Smooth muscle cell (in vitro differentiated cells): ENCODE measurements at regions not wholly inside any gene's neighbourhood (a gene's known extent, or its start where the extent isn't known, plus 50 kb on each side); places are given as distances from the start of the nearest gene placed in this dataset.
A peak's percentile ranks its signal among the peaks of the same experiment; 100 is the strongest.

ENCODE experiments used
- DNase-seq: peaks from one replicate; lab custom pipeline; 2025; ENCODE audit not compliant: unreplicated experiment; lab: John Stamatoyannopoulos, UW
- H2AFZ ChIP-seq: fragments of 200-600 bp; sonication (generic); 2 replicates; pipeline ENCODE4 v1.6.0; 2016; ENCODE audit warnings: antibody characterized with exemption, low read depth, mild to moderate bottlenecking
- H3F3A ChIP-seq: fragments of 200-600 bp; sonication (generic); 2 replicates; pipeline ENCODE4 v1.6.0; 2017; ENCODE audit warnings: antibody characterized with exemption, low read depth
- H3K27ac ChIP-seq: fragments of 200-600 bp; sonication (generic); 2 replicates; pipeline ENCODE4 v1.5.1; 2016; ENCODE audit warnings: low read depth, mild to moderate bottlenecking
- H3K27me3 ChIP-seq: fragments of 200-600 bp; sonication (generic); 2 replicates; pipeline ENCODE4 v1.6.1; 2016; ENCODE audit warnings: low read depth, mild to moderate bottlenecking
- H3K36me3 ChIP-seq: fragments of 200-600 bp; sonication (generic); 2 replicates; pipeline ENCODE4 v1.5.1; 2016; ENCODE audit warnings: low read depth
- H3K4me1 ChIP-seq: fragments of 200-600 bp; sonication (generic); 2 replicates; pipeline ENCODE4 v1.5.1; 2016; ENCODE audit warnings: low read depth
- H3K4me2 ChIP-seq: fragments of 200-600 bp; sonication (generic); 2 replicates; pipeline ENCODE4 v1.6.0; 2016; ENCODE audit warnings: mild to moderate bottlenecking
- H3K4me3 ChIP-seq: fragments of 200-600 bp; sonication (generic); 2 replicates; pipeline ENCODE4 v1.5.1; 2016; ENCODE audit warnings: mild to moderate bottlenecking
- H3K79me2 ChIP-seq: fragments of 200-600 bp; sonication (generic); 2 replicates; pipeline ENCODE4 v1.6.0; 2016; ENCODE audit warnings: low read depth, mild to moderate bottlenecking
- H3K9ac ChIP-seq: fragments of 200-600 bp; sonication (generic); 2 replicates; pipeline ENCODE4 v1.6.0; 2016; ENCODE audit warnings: low read depth
- H3K9me3 ChIP-seq: fragments of 200-600 bp; sonication (generic); replicated peaks from 2 replicates; pipeline ENCODE4 v1.5.1; 2016; ENCODE audit warnings: low read depth
- H4K20me1 ChIP-seq: fragments of 200-600 bp; sonication (generic); 2 replicates; pipeline ENCODE4 v1.6.0; 2016; ENCODE audit warnings: low read depth
- CTCF ChIP-seq: fragments of 200-600 bp; sonication (generic); IDR thresholded peaks from 2 replicates; pipeline ENCODE4 v1.5.1; 2017; ENCODE audit warnings: borderline replicate concordance, mild to moderate bottlenecking, antibody characterized with exemption; ENCODE audit not compliant: insufficient read depth, poor library complexity, severe bottlenecking
- WGBS: methylation state at CpG from one replicate; pipeline ENCODE4 v1.1.7; 2016; ENCODE audit warnings: low lambda C conversion rate; 5-methylcytosine and 5-hydroxymethylcytosine counted together

- Histone ChIP-seq H3K4me2 (peak overlapping the region; percentile 93), H3K9me3 (no peaks in the 10 kb centered on the region), H2AFZ (peak overlapping the region; percentile 55), H3K4me3 (peak overlapping the region; percentile 80), H4K20me1 (peaks cover 34% of the 10 kb centered on the region), H3K27me3 (no peaks in the 10 kb centered on the region), H3K27ac (peak overlapping the region; percentile 86), H3K4me1 (no peaks in the 10 kb centered on the region), H3K9ac (peak overlapping the region; percentile 46), H3K79me2 (peaks cover 42% of the 10 kb centered on the region), H3F3A (peaks cover 5% of the 10 kb centered on the region), H3K36me3 (no peaks in the 10 kb centered on the region)
- no peak for TF ChIP-seq CTCF
- WGBS = 58% methylated on average over 9 of the region's 9 CpGs
- no peak for DNase-seq
These were observed 100.5 kb upstream of the NECTIN3 start for GRCh38 chr3:110971010-110971601.

- H3K79me2 ChIP-seq = peaks cover 20% of the 10 kb centered on the region
- H3K36me3 ChIP-seq = no peaks in the 10 kb centered on the region
- no peak overlapping the region for H3K4me2 ChIP-seq
- DNase-seq = no peak
- H4K20me1 ChIP-seq = peaks cover 12% of the 10 kb centered on the region
- no peak for TF ChIP-seq CTCF
- H2AFZ ChIP-seq = no peak overlapping the region
- no peaks in the 10 kb centered on the region for H3K9me3 ChIP-seq
- no peaks in the 10 kb centered on the region for H3K4me1 ChIP-seq
- no peaks in the 10 kb centered on the region for H3K27me3 ChIP-seq
- no peak overlapping the region for H3K27ac ChIP-seq
- peaks cover 5% of the 10 kb centered on the region for H3F3A ChIP-seq
- H3K4me3 ChIP-seq = no peak overlapping the region
- 60% methylated on average over 2 of the region's 2 CpGs for WGBS
- no peak overlapping the region for H3K9ac ChIP-seq
These were observed 98.2 kb upstream of the NECTIN3 start for GRCh38 chr3:110973263-110973895.

- H3K27ac ChIP-seq = no peak overlapping the region
- TF ChIP-seq CTCF = no peak
- 26% methylated on average over 2 of the region's 2 CpGs for WGBS
- no peaks in the 10 kb centered on the region for H3K27me3 ChIP-seq
- no peaks in the 10 kb centered on the region for H4K20me1 ChIP-seq
- DNase-seq = no peak
- no peak overlapping the region for H2AFZ ChIP-seq
- H3F3A ChIP-seq = no peaks in the 10 kb centered on the region
- no peak overlapping the region for H3K4me3 ChIP-seq
- no peak overlapping the region for H3K9ac ChIP-seq
- H3K36me3 ChIP-seq = no peaks in the 10 kb centered on the region
- H3K9me3 ChIP-seq = no peaks in the 10 kb centered on the region
- H3K4me1 ChIP-seq = no peaks in the 10 kb centered on the region
- H3K4me2 ChIP-seq = no peak overlapping the region
- H3K79me2 ChIP-seq = peaks cover 6% of the 10 kb centered on the region
These were observed 96.7 kb upstream of the NECTIN3 start for GRCh38 chr3:110974902-110975301.
